NT2/D1 (cell line): ENCODE measurements at regions not wholly inside any gene's neighbourhood (a gene's known extent, or its start where the extent isn't known, plus 50 kb on each side); places are given as distances from the start of the nearest gene placed in this dataset.

Source experiments
- DNase-seq: peaks from one replicate; pipeline ENCODE4 v3.0.0-alpha.2; 2011; ENCODE audit warnings: low read depth, low spot score
- H3K27me3 ChIP-seq: 2 replicates; pipeline ENCODE4 v1.6.0; 2011; ENCODE audit warnings: mild to moderate bottlenecking; ENCODE audit not compliant: insufficient read length, insufficient read depth
- H3K36me3 ChIP-seq: 2 replicates; pipeline ENCODE4 v1.6.1; 2011; ENCODE audit warnings: mild to moderate bottlenecking, low read length, mixed read lengths; ENCODE audit not compliant: insufficient read depth, insufficient read length
- H3K4me1 ChIP-seq: 2 replicates; pipeline ENCODE4 v1.5.1; 2011; ENCODE audit not compliant: insufficient read depth, insufficient read length
- H3K4me3 ChIP-seq: 2 replicates; pipeline ENCODE4 v1.5.1; 2011; ENCODE audit warnings: low read depth; ENCODE audit not compliant: insufficient read length
- H3K9ac ChIP-seq: 2 replicates; pipeline ENCODE4 v1.6.0; 2011; ENCODE audit warnings: low read depth; ENCODE audit not compliant: insufficient read length
- H3K9me3 ChIP-seq: 2 replicates; pipeline ENCODE4 v1.5.1; 2011; ENCODE audit warnings: mild to moderate bottlenecking, low read length; ENCODE audit not compliant: insufficient read depth
- SUZ12 ChIP-seq: IDR thresholded peaks from 2 replicates; pipeline ENCODE4 v1.6.1; 2011; ENCODE audit not compliant: insufficient read length, insufficient read depth; ENCODE audit errors: extremely low read depth
- YY1 ChIP-seq: IDR thresholded peaks from 2 replicates; pipeline ENCODE4 v1.6.1; 2011; ENCODE audit not compliant: insufficient read length, insufficient read depth
- ZNF274 ChIP-seq: IDR thresholded peaks from 2 replicates; pipeline ENCODE4 v1.6.1; 2011; ENCODE audit warnings: mild to moderate bottlenecking, low read depth, low read length

DNA sequence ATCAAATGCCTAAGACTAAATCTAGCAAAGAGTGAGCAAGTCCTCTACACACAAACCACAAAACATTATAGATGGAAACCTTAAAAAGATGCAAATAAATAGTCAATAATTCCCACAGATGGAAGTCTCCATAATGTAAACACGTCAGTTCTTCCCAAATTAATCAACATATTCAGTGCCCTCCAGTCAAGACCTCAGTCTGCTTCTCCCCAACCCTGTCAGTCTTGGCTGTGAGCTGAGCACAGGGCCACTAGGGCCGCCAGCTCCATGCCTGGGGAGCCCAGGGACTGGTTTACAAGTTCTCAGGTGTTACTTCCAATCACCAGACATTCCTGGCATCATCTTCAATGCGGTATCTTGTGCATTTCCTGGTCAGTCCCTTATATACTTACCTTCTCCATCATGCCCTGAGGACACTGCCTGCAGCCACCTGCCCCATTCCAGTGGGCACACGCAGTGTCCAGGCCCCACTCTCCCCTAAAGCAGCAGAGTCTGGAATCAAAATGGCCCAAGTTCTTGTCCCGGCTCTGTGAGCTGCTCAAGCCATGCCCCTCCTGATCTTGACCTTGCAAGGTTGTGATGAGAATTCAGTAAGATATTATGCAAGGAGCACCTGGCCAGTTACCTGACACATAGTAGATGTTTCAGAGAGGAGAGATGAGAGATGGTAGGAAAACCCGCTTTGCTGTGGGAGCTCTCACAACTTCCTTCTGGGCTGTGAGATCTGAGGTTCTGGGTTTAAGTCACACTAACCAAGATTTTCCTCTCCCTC lies 207.9 kb upstream of the RAB6C start:
- TF ChIP-seq YY1, result no peak
- no peak for TF ChIP-seq ZNF274
- no peak for TF ChIP-seq SUZ12
- H3K4me1 ChIP-seq, result peaks cover 9% of the 10 kb centered on the region
- peaks cover 6% of the 10 kb centered on the region; the same call in 1 of the 2 replicates for H3K9me3 ChIP-seq
- H3K36me3 ChIP-seq, result no peaks in the 10 kb centered on the region
- H3K4me3 ChIP-seq, result no peak overlapping the region
- no peak for DNase-seq
- no peaks in the 10 kb centered on the region for H3K27me3 ChIP-seq
- no peak overlapping the region for H3K9ac ChIP-seq

DNA sequence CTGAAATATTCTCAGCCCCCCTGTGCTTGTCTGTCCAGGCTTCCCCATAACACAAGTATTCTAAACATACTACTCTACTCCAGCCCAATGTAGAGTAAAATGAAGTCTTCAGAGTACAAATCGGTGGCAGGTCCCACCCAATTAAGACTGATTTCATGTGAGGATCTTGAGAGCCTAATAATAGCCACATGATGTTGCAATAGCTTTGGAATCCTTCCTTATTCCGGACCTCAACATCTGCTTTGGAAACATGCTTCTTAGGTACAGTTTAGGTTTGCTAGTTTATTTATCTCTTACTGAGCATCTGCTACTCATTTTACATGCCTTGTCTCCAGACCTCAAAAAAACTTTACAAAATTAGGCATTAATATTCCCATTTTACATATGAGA lies 207.3 kb upstream of the RAB6C start:
- H3K36me3 ChIP-seq, result no peaks in the 10 kb centered on the region
- peaks cover 9% of the 10 kb centered on the region for H3K4me1 ChIP-seq
- H3K4me3 ChIP-seq, result no peak overlapping the region
- H3K27me3 ChIP-seq, result no peaks in the 10 kb centered on the region
- DNase-seq, result no peak
- TF ChIP-seq YY1 (no peak), ZNF274 (no peak), SUZ12 (no peak)
- H3K9ac ChIP-seq, result no peak overlapping the region
- peaks cover 6% of the 10 kb centered on the region; the same call in 1 of the 2 replicates for H3K9me3 ChIP-seq

DNA sequence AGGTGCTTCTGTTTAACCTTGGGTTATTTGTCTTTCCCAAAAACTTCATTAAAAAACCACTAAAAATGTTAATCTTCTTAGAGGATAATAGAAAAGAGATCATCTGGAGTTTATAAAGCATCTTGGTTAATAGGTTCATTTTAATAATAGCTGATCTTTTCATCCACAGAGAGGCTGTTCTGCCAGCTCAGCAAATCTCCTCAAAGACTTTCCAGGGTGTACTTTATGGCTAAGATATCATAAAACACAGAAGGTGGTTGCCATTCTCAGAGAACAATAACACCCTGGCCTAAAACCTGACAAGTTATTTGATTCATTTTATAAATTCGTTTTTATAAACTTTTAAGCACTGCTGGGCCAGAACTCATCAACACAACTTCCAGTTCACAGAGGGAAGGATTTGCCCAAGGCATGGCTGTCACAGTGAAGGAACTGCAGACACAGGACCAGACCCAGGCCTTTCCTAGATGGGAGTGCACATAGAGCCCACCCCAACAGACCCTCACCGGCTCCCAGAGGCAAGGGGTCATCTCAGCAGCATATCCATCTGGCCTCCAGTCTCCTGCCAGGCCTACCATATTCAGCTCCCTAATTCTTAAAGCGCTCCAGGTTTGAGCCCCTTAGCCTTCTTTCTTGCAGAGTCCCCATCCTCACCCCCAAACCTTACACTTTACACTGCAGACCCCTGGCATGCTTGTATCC lies 203.4 kb upstream of the RAB6C start:
- Histone ChIP-seq H3K4me3 (no peak overlapping the region), H3K36me3 (no peaks in the 10 kb centered on the region), H3K9me3 (peaks cover 6% of the 10 kb centered on the region; the same call in 1 of the 2 replicates), H3K4me1 (peaks cover 8% of the 10 kb centered on the region), H3K27me3 (no peaks in the 10 kb centered on the region), H3K9ac (no peak overlapping the region)
- no peak for TF ChIP-seq ZNF274
- TF ChIP-seq YY1, result no peak
- TF ChIP-seq SUZ12, result no peak
- DNase-seq, result no peak

DNA sequence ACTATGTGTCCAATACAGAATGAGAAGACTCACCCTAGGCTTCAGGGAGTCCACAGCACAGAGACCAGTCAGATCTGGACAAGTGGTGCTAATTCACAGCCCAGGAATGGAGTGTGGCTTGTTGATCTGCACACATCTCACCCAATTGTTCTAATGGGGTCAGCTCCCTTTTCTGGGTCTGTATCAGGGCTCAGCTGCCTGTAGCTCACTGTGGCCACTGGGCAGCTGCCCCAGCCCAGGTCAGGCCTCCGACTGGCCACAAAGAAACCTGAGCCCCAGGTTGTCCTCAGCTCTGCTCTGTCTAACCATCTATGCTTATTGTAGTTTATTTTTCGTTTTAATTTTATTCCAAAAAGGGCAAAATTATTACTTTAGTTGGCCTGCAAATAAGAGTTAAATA lies 202.3 kb upstream of the RAB6C start:
- no peak for TF ChIP-seq SUZ12
- TF ChIP-seq YY1, result no peak
- no peak for TF ChIP-seq ZNF274
- no peak overlapping the region for H3K4me3 ChIP-seq
- no peaks in the 10 kb centered on the region for H3K36me3 ChIP-seq
- H3K9me3 ChIP-seq, result peaks cover 6% of the 10 kb centered on the region; the same call in 1 of the 2 replicates
- no peaks in the 10 kb centered on the region for H3K27me3 ChIP-seq
- H3K4me1 ChIP-seq, result peaks cover 8% of the 10 kb centered on the region
- H3K9ac ChIP-seq, result no peak overlapping the region
- DNase-seq, result no peak

DNA sequence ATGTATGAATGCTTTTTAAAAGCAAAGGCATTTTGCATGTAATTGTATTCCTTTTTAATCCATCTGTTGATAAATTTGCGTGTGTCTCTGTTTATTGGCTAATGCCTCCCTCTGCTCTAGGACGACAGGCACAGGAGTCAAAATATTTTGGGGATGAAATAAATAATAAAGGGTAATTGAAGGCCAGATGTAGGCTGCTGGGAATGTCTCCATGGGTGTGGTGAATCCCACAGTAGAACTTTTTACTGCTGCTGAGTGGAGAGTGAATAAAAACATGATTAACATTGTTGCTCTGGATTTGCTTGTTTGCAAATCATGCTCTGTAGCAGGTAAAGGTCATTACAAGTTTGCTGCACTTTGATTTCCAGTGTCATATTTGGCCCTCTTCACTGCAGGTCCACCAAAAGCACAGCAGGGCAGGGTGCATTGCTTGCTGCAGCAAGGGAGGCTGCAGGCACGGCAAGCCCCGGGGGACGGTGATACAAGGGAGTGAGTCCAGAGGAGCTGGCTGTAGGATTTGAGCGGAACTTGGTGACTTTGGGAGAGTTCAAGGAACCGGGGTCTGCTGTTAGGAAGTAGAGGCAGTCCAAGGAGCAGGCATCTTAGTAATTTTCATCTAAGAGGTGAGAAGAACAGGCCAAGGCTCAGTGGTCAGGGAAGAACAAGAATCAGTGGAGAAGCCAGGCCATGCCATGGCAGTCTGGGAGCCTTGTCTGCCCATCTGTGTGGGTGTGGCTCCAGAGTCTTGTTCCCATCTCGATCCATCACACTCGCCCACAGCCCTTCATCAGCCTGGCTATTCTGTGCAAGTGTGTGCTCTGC lies 201.5 kb upstream of the RAB6C start:
- Histone ChIP-seq H3K4me3 (no peak overlapping the region), H3K27me3 (no peaks in the 10 kb centered on the region), H3K4me1 (peaks cover 8% of the 10 kb centered on the region), H3K9me3 (no peaks in the 10 kb centered on the region), H3K36me3 (no peaks in the 10 kb centered on the region), H3K9ac (no peak overlapping the region)
- DNase-seq, result no peak
- TF ChIP-seq YY1, result no peak
- TF ChIP-seq SUZ12, result no peak
- no peak for TF ChIP-seq ZNF274

DNA sequence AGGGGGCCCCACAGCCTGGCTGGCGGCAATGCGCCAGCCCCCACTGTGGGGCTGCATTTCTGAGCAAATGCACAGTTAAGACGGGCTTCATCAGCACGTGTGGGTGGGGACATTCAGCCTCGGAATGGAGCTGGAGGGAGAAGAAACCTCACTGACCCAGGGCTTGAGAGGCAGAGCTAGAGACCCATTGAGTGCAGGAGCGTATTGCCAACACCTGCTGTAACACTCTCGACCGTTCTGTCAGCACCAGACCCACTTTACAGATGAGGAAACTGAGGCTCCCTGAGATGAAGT lies 200.9 kb upstream of the RAB6C start:
- no peak for DNase-seq
- Histone ChIP-seq H3K36me3 (no peaks in the 10 kb centered on the region), H3K4me3 (no peak overlapping the region), H3K27me3 (no peaks in the 10 kb centered on the region), H3K9ac (no peak overlapping the region), H3K9me3 (no peaks in the 10 kb centered on the region), H3K4me1 (peaks cover 8% of the 10 kb centered on the region)
- TF ChIP-seq SUZ12 (no peak), ZNF274 (no peak), YY1 (no peak)

DNA sequence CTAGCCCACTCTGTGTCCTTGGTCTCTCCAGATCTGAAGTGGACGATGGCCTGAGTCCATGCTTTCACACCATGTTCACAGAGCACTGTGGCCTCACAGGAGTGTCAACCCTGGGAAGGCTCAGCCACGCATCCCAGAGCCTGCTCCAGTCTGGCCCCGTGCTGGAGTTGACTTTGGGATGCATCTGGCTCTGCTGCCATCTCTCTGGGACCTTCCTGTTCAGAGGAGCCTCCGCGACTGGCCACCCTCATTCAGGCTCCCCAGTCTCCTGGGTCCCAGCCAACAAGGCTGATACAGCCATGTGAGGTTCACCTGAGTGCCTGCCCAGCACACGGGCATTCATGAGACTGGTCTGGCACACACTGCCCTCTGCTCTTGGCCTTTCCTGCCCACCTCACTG lies 199.7 kb upstream of the RAB6C start:
- Histone ChIP-seq H3K36me3 (no peaks in the 10 kb centered on the region), H3K27me3 (no peaks in the 10 kb centered on the region), H3K9ac (no peak overlapping the region), H3K4me3 (no peak overlapping the region), H3K9me3 (no peaks in the 10 kb centered on the region), H3K4me1 (peaks cover 8% of the 10 kb centered on the region)
- no peak for DNase-seq
- TF ChIP-seq YY1 (no peak), SUZ12 (no peak), ZNF274 (no peak)
